Thyroid gland (tissue), 4 donors: ENCODE measurements at regions not wholly inside any gene's neighbourhood (a gene's known extent, or its start where the extent isn't known, plus 50 kb on each side); places are given as distances from the start of the nearest gene placed in this dataset.

Experiments used
- DNase-seq, 2 donors: peaks; one replicate each; pipeline ENCODE4 v3.0.0-alpha.2; 2019
- H3K27ac ChIP-seq, 3 donors: fragments of 200-600 bp; sonication (generic); 1 replicate in 2 of 3; 2 replicates in 1 of 3; pipeline ENCODE4 v1.5.1; 2016 to 2019; ENCODE audit warnings: mild to moderate bottlenecking in 1 of 3, moderate library complexity in 1 of 3
- H3K27me3 ChIP-seq: fragments of 200-600 bp; sonication (generic); one replicate; pipeline ENCODE4 v1.5.1; 2019
- H3K36me3 ChIP-seq, 2 donors: fragments of 200-600 bp; sonication (generic); one replicate each; pipeline ENCODE4 v1.5.1; 2016 to 2019
- H3K4me1 ChIP-seq, 2 donors: fragments of 200-600 bp; sonication (generic); one replicate each; pipeline ENCODE4 v1.5.1; 2017 to 2019
- H3K4me3 ChIP-seq, 3 donors: fragments of 200-600 bp; sonication (generic); replicated peaks in 1 of 3; 1 replicate in 2 of 3; 2 replicates in 1 of 3; pipeline ENCODE4 v1.5.1; 2016; ENCODE audit warnings: mild to moderate bottlenecking in 1 of 3
- H3K9me3 ChIP-seq: fragments of 200-600 bp; sonication (generic); one replicate; pipeline ENCODE4 v1.5.1; 2017
- CTCF ChIP-seq, 6 experiments: fragments of 200-600 bp in 3 of 6; fragments of 450-650 bp in 3 of 6; sonication (generic) in 3 of 6; IDR thresholded peaks; one replicate each; pipeline ENCODE4 v1.5.1; 2016 to 2019; ENCODE audit warnings: antibody characterized with exemption in 6 of 6, mild to moderate bottlenecking in 2 of 6, inconsistent platforms in 1 of 6, moderate library complexity in 1 of 6
- POLR2A ChIP-seq, 2 donors: fragments of 450-650 bp; IDR thresholded peaks; one replicate each; pipeline ENCODE4 v1.6.1; 2017; ENCODE audit warnings: antibody characterized with exemption in 2 of 2, mild to moderate bottlenecking in 2 of 2, moderate library complexity in 1 of 2
- WGBS, 2 donors: methylation state at CpG; one replicate each; pipeline ENCODE4 v1.1.5; 2017; 5-methylcytosine and 5-hydroxymethylcytosine counted together
- intact Hi-C: fragments of 100-400 bp; cut with DNase I; formaldehyde crosslinking; loops from one replicate; pipeline ENCODE4 v1.15.1; 2023

- intact Hi-C loops = no loop called here
- Histone ChIP-seq H3K4me3 (no peak overlapping the region), H3K27me3 (no peaks in the 10 kb centered on the region), H3K36me3 (no peaks in the 10 kb centered on the region), H3K9me3 (no peaks in the 10 kb centered on the region), H3K4me1 (no peaks in the 10 kb centered on the region), H3K27ac (no peak overlapping the region)
- DNase-seq = no peak
- no peak for TF ChIP-seq POLR2A (IDR thresholded peaks at IDR 0.05)
- TF ChIP-seq CTCF (IDR thresholded peaks at IDR 0.05) = no peak
- 87 to 100% methylated on average over 1 of the region's 1 CpG for WGBS, 2 donors
Measured at GRCh38 chr2:108092886-108093285, 106.6 kb downstream of the SLC5A7 start.

DNA sequence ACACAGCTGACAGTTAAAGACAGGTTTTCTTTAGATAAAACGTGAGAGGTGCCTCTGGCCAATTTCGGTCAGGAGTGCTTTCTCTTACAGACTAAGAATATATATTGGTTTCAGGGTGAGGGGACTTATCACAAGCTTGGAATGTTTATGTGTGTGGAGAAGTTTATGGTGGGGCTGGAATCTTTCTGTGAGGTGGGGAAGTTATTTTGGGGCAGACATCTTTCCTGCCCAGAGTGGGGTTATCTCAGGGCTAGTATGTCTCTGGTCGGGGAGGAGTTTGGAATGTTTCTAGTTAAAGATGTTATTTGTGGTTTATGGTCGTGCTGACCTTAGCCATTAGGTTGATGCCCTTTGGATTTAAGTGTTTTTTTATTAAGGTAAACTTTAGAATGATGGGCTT lies 115.2 kb downstream of the SLC5A7 start:
- Histone ChIP-seq H3K27ac (no peak overlapping the region), H3K36me3 (no peaks in the 10 kb centered on the region), H3K27me3 (no peaks in the 10 kb centered on the region), H3K4me1 (no peaks in the 10 kb centered on the region), H3K9me3 (no peaks in the 10 kb centered on the region), H3K4me3 (no peak overlapping the region)
- no peak for DNase-seq
- WGBS, 2 donors = 46 to 58% methylated on average over 4 of the region's 4 CpGs
- intact Hi-C loops = no loop called here
- no peak for TF ChIP-seq CTCF (IDR thresholded peaks at IDR 0.05)
- TF ChIP-seq POLR2A (IDR thresholded peaks at IDR 0.05) = no peak

- no peak overlapping the region for H3K27ac ChIP-seq
- no peaks in the 10 kb centered on the region for H3K4me1 ChIP-seq
- no peak for DNase-seq
- no peaks in the 10 kb centered on the region for H3K27me3 ChIP-seq
- intact Hi-C loops = no loop called here
- no peaks in the 10 kb centered on the region for H3K9me3 ChIP-seq
- no peak overlapping the region for H3K4me3 ChIP-seq
- no peak for TF ChIP-seq CTCF (IDR thresholded peaks at IDR 0.05)
- no peak for TF ChIP-seq POLR2A (IDR thresholded peaks at IDR 0.05)
- no peaks in the 10 kb centered on the region for H3K36me3 ChIP-seq
- 24 to 35% methylated on average over 3 of the region's 3 CpGs for WGBS, 2 donors
Measured at GRCh38 chr2:108106731-108107130, 120.4 kb downstream of the SLC5A7 start.

- WGBS, 2 donors = 62 to 72% methylated on average over 2 of the region's 2 CpGs
Measured at GRCh38 chr2:108111936-108112335, 125.6 kb downstream of the SLC5A7 start.

DNA sequence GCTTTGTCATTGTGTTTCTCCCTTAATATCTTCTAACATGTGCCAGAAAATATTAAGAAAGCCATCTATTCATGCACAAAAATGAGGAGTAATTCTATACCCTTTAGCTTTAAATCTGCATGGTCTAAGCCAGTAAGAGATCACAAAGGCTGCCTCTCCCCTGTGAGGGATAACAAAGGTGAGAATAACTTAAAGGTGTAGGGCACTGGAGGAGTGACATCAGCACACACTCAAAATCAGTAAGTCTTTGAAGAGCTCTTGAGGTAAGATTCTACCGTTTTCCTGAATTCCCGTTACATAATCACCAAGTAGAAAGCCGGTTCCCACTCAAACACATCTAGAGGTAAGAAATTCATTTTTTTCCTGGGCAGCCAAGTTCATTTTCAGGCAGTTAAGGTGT lies 123.9 kb upstream of the SULT1C3 start:
- intact Hi-C loops = no loop called here
- Histone ChIP-seq H3K27ac (no peak overlapping the region), H3K4me3 (no peak overlapping the region), H3K36me3 (no peaks in the 10 kb centered on the region), H3K4me1 (no peaks in the 10 kb centered on the region), H3K9me3 (no peaks in the 10 kb centered on the region), H3K27me3 (no peaks in the 10 kb centered on the region)
- DNase-seq = peak in 1 of 2 donors; percentile 5
- TF ChIP-seq POLR2A (IDR thresholded peaks at IDR 0.05) (no peak), CTCF (IDR thresholded peaks at IDR 0.05) (no peak)
- WGBS, 2 donors = 35 to 43% methylated on average over 3 of the region's 3 CpGs

More at GRCh38 chr2:108111936-108112335, 125.6 kb downstream of the SLC5A7 start:
- H3K36me3 ChIP-seq = no peaks in the 10 kb centered on the region
- intact Hi-C loops = no loop called here
- H3K27ac ChIP-seq = no peak overlapping the region
- no peak overlapping the region for H3K4me3 ChIP-seq
- DNase-seq = no peak
- H3K9me3 ChIP-seq = no peaks in the 10 kb centered on the region
- H3K27me3 ChIP-seq = no peaks in the 10 kb centered on the region
- TF ChIP-seq POLR2A (IDR thresholded peaks at IDR 0.05) (no peak), CTCF (IDR thresholded peaks at IDR 0.05) (no peak)
- H3K4me1 ChIP-seq = no peaks in the 10 kb centered on the region
